Transverse colon (tissue), 4 donors: ENCODE measurements at regions not wholly inside any gene's neighbourhood (a gene's known extent, or its start where the extent isn't known, plus 50 kb on each side); places are given as distances from the start of the nearest gene placed in this dataset.

Experiments
- CTCF ChIP-seq, 5 experiments: fragments of 200-600 bp in 3 of 5; fragments of 450-650 bp in 2 of 5; sonication (generic) in 3 of 5; IDR thresholded peaks; 1 replicate in 2 of 5; 2 replicates in 3 of 5; pipeline ENCODE4 v1.5.1; 2016 to 2017; ENCODE audit warnings: antibody characterized with exemption in 5 of 5, inconsistent platforms in 3 of 5, mild to moderate bottlenecking in 2 of 5, moderate library complexity in 1 of 5
- POLR2A ChIP-seq: fragments of 450-650 bp; IDR thresholded peaks from one replicate; pipeline ENCODE4 v1.6.1; 2016; ENCODE audit warnings: antibody characterized with exemption, mild to moderate bottlenecking, moderate library complexity
- POLR2AphosphoS5 ChIP-seq, 3 donors: sonication (generic); formaldehyde crosslinking; IDR thresholded peaks; one replicate each; pipeline ENCODE4 v1.6.1; 2016; ENCODE audit warnings: antibody characterized with exemption in 3 of 3

GRCh38 chr18:1394966-1395365 lies 490.3 kb downstream of the ADCYAP1 start:
- TF ChIP-seq POLR2AphosphoS5 (IDR thresholded peaks at IDR 0.05) (no peak), CTCF (IDR thresholded peaks at IDR 0.05) (no peak), POLR2A (no peak)
